GM21423 (cell line): ENCODE measurements at regions not wholly inside any gene's neighbourhood (a gene's known extent, or its start where the extent isn't known, plus 50 kb on each side); places are given as distances from the start of the nearest gene placed in this dataset.
"Not testable (repeated sequence)": the region's sequence is repeated elsewhere in the genome, so short reads cannot be mapped to it uniquely, and the experiment has no call there.

ENCODE experiments used
- ATAC-seq: cut with Tn5 transposase; IDR thresholded peaks from one replicate; pipeline ENCODE4 v1.9.1; 2021; ENCODE audit warnings: mild to moderate bottlenecking, moderate library complexity; ENCODE audit not compliant: unreplicated experiment

DNA sequence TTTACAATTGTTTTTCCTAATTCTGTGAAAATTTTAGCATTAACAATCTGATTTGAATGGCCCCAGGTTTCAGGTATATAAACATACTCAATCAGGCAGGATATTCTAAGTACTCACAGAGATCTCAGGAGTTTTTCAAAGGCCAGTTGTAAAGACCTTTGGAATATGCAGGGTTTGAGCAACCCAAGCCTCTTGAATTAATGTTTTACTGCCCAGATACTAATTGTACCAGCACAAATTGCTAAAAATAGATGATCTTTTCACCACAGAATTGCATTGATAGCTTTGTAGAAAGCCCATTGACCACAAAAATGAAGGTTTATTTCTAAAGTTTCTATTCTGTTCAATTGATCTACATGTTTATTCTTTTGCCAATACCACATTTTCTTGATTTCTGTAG lies 186.5 kb downstream of the OSTF1 start:
- no peak for ATAC-seq

DNA sequence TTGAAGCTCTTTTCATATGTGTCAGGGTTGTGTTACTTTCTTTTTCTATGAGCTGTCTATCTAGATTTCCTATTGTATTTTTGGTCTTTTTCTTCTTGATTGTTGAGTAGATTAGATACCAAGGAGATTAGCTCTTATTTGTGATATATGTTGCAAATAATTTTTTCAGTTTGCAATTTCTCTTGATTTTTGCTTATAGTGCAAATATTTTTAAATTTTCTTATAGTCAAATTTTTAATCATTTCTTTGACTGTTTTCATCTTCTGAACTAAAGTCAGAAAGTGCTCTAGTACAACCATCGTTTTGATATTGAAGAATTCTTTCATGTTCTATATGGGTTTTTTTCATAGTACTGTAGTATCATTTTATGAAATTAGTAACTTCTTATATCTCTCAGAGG lies 193.7 kb downstream of the OSTF1 start:
- no peak for ATAC-seq

DNA sequence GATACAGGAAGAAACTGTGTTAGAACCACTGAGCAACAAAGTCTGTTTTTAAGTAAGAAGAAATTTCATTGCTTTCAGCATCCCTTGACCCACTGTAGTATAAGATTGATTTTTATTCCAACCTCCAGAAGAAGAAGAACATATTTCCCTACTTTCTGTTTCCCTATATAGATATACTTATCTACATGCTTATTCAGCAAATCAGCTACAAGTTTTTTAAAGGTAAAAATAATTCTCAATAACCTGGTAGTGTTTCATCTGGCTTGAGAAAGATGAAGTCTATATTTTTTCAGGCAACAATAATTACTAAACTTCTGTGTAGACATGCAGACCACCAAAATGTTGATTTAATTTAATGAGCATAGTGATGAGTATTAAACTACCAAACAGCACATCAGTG lies 201.0 kb downstream of the OSTF1 start:
- ATAC-seq, result no peak

DNA sequence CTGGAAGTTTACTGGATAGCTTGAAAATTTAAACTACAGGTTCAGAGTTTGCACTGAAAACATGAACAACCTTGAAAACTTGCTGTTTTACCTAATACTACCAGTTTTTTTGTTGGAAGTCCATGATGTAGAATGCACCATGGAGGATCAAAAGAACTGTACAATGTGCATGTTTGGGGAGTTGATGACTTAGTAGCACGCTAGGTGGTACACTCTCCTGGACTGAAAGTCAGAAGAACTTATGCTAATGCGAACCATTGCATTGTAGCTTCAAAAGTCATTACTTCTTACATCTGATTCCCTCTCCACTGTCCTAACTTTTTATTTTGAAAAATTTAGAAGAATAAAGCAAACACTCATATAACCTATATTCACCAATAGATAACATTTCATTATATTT lies 211.0 kb downstream of the OSTF1 start:
- ATAC-seq, result no peak

DNA sequence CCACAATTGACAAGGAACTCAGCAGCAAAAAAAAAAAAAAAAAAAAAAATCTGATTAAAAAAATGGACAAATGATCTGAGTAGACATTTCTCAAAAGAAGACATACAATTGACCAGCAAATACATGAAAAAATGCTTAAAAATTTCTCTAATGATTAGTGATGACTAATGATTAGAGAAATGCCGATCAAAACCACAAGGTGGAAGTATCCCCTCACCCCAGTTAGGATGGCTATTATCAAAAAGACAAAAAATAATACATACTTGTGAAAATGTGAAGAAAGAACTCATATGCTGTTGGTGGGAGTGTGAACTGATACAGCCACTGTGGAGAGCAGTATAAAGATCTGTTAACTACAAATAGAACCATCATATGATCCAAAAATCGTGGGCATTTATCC lies 245.3 kb downstream of the OSTF1 start:
- no peak for ATAC-seq

DNA sequence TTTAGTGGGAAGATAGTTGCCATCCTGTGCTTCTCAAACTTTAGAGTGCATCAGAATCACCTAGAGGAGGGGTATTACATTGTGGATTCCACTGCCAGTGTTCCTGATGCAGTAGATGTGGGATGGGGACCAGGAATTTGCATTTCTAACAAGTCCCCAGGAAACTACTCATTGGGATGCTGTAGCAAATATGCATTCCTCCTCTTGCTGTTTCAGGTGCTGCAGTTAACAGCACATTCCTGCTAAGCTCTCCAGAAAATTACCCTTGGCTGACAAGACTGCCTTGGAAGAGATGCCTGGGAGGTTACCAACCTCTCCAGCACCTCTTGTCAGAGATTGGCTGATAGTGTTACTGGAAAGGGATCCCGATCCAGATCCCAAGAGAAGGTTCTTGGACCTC lies 270.5 kb downstream of the OSTF1 start:
- ATAC-seq, result no peak

DNA sequence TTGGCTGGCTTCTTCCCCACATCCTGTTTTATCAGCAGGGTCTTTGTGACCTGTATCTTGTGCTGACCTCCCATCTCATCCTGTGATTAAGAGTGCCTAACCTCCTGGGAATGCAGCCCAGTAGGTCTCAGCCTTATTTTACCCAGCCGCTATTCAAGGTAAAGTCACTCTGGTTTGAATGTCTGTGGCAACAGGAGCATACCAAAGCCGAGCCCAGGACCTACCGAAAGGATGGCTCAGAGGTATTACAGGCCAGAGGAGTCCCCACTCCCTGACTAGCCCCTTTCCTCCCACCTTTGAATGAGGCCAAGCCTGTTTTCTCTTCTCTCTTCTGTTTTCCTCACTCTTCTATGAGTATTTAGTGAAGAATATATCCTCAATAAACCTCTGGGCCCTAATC lies 271.3 kb downstream of the OSTF1 start:
- ATAC-seq, result no peak

DNA sequence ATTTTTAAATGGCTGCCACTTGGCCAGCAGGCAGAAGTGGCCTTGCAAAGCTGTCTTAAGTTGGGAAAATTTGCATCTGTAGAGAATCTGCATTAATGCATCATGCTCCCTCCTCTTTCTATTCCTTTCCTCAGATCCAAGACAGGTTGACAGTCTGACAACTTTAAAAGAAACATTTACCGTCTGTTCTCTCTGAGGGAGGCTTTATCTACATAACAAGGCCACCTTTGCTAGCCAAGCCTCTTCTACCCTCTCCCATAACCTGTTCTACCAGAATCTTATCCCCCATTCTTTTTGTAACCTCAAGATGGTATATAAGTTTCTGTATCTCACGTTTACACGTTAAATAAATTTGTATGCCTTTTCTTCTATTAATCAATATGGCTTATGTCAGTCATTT lies 271.9 kb downstream of the OSTF1 start:
- no peak for ATAC-seq

DNA sequence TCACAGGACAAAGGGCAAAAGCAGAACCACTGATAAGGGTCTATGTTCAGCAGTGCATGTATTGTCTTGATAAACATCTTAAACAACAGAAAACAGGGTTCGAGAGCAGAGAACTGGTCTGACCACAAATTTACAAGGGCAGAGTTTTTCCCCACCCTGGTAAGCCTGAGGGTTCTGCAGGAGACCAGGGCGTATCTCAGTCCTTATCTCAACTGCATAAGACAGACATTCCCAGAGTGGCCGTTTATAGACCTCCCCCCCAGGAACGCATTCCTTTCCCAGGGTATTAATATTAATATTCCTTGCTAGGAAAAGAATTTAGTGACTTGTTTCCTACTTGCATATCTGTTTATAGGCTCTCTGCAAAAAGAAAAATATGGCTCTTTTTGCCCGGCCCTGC lies 274.1 kb downstream of the OSTF1 start:
- not testable (repeated sequence) for ATAC-seq

DNA sequence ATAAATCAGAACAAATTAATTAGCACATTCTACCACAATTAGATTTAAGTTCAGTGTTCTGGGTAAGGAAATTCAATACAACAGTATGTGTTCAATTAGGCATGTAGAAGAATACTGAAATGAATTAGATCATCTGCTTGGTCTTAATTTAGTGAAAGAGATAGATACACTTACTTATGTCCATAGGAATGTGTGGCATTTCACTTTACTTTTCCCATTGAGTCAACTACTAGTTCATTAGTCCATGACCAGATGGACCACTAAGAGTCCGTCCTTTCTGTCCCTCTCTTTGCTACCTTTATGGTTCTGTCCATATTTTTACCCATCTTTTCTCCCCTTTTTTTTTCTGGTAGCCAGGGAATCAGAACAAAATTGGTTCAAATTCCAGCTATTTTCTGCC lies 276.9 kb downstream of the OSTF1 start:
- ATAC-seq, result no peak

DNA sequence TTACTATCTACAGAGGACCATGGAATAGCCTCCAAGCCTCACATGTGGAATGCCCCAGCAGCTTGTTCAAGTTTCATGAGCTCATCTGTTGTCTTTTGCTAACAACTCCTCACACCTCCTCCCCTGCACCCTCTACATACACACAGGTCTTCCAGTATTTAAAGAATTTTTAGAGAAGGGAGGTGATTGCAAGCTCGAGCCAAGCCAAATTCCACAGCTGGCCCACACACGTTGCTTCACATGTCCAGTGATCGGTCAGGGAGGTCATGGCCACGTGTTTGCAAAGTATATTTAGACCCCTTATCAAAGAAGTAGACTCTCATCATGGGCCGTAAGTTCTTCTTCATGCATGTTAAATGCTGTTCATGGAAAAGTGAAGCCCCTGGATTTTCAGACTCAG lies 281.7 kb downstream of the OSTF1 start:
- ATAC-seq, result no peak

DNA sequence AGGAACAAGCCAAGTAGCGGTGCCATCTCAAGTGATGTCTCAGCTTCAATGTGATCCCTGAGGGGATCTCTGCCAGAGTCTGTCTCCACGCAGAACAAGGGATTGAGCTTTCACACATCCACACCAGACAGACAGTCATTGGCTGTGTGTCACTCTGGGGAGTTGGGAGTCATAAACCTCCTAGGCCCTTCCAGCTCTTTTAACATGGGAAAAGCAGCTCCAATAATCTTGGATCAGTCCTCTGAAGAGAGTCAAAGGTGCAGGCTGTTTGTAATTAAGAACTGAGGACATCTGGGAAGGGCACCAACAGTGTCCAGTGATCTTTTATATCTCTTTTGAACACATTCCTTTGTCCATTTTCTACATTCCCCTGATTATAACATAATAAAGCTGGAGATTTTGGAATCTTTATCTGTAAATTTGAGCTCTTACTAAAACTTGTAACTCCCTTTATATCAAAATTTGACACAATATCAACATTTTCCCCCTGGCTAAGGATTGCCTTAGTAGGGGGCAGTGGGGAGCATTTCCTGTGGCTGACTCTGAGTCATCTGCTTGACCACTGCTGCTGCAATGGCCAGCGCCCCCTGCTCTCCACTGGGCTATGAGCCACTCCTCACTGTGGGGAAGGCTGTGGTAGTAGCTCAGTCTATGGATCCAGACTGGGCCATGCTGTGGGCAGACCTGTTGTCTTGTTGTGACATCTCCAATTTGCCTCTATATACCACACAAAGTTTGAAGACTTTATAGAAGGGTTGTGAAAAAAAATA lies 284.4 kb downstream of the OSTF1 start:
- no peak for ATAC-seq

DNA sequence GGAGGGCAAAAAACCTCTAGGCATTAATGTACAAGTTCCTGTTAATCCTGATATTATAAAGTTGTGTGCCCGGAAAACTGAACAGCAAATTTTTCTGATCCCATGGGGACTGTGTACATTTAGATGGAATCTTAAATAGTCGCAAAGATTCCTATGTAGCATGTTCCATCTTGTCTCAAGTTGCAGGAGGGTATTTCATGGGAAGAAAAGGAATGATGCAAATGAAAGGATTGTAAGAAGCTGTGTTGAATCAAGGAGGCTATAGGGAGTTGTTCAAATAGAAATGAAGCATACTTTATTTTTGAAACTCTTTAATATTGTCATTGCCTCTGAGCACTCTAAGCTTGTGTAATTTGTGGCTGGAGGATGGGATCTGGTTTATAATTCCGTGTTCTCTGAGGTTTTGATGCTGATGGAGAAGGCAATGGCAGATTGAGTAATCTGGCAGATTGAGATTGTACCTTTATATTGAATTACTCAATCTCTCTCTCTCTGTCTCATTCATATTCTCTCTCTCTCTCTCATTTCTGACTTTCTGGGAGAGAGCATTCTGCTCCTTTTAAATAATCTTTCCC lies 288.5 kb downstream of the OSTF1 start:
- ATAC-seq, result no peak

DNA sequence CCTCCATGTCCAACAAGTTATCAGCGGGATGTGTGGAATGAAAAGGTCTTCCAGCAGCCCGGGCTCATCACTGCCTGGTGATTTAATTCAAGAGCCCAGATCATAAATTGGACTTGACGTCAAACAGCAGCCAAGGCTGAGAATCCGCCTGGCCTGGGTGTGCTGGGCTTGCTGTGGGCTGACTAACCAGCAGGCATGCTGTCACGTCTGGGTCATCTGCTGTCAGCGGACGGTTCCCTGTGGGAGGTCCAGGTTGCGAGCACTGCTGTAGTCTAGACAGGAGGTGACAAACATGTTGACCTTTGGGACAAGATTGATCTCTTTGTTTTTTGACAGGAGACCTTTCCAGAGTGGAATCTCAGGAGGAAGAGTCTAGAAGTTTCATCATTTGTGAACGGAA lies 289.7 kb downstream of the OSTF1 start:
- ATAC-seq, result no peak

DNA sequence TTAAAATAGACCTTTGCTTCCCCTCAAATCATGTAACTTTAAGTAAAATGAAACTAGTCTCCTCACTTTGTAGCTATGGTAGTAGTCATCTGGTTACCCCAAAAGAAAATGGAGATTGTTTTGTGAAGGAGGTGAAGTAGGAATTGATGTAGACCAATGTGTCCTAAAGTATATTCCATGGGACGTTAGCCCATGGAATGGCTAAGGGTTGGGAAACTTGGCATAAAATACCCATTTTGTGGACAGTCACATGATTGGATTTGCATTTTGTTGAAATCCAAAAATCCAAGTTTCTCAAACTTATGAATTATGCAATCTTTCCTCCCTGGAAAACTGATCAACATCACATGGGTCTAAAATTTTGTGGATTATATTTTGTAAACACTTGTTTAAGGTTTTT lies 290.6 kb downstream of the OSTF1 start:
- ATAC-seq, result no peak

DNA sequence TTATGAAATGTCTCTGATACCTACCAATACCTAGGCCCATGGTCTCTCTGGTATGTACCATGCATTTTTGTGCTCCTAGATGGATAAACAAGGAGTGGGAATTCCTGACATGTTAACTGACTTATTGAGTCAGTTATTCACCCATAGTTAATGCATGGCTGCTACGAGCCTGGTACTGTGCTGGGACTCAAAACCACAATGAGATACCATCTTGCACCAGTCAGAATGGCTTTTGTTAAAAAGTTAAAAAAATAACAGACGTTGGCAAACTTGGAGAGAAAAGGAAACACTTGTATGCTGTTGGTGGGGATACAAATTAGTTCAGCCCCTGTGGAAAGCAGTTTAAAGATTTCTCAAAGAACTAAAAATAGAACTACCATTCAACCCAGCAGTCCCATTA lies 293.8 kb downstream of the OSTF1 start:
- ATAC-seq, result no peak

DNA sequence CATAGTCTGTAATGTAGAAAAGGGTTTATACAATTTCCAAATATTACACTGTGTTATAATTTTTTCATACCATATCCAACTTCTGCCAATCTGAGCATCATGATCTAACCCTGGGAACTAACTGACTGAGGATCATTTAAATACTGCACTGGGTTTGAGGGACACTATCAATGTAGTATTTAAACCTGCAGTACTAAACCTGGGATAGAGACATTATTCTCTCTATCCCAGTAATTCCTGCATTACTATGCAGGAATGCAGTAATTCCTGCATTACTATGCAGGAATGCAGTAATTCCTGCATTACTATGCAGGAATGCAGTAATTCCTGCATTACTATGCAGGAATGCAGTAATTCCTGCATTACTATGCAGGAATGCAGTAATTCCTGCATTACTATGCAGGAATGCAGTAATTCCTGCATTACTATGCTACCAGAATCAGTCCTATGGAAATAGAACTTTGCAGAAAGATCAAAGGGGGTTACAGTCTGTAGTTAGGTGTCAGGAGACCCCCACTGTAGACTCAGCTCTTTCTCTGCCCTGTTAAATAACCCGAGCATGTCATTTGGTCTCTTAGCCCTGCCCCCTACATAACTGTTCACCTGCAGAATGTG lies 295.2 kb downstream of the OSTF1 start:
- ATAC-seq, result not testable (repeated sequence)

DNA sequence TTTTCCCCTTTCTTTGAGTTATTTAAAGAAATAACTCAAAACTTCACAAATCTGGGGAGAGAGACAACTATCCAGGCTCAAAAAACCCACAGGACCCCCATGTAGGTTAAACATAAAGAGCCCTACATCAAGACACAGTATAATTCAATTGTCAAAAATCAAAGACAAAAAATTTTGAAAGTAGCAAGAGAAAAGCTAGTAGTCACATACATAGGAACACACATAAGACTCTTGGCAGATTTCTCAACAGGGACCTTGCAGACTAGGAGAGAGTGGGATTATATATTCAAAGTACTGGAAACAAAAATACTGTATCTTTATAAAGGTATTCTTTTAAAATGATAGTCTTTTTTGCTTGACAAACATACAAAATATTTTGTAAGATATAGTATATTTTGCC lies 296.9 kb downstream of the OSTF1 start:
- no peak for ATAC-seq

DNA sequence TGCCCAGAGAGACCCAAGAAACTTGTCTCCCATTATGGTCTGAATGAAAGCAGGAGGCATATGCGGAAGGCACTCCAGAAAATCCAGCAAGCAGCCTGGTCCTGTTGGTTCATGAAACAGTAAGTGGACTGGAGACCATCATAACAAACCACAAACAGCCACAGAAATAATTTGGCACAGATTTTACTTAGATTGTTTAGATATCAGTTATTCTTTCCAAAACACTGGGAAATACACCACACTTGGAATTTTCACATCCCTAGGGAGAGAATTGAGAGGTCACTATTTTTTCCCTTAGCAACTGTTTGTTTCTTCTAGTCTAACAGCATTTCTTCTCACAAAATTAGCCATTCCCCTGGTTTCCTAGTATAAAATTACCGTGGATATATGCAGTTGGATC lies 300.8 kb downstream of the OSTF1 start:
- no peak for ATAC-seq

DNA sequence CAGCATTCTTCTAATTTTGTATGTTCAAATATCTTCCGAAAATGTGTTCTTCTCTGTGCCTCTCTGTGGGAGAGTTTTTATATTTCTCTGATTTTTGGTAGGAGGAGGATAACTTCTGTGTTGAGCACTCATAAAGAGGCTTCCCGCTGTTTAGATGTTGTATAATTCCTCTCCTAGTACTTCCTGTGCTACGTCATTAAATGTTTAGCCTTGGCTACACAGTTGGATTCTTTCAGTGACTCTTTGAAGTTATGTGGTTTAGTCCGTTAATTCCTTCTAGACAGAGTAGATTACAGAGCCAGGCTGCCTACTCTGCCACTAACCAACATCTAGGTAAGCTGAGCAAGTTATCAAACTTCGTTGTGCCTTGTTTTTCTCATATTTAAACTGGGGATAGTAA lies 302.6 kb downstream of the OSTF1 start:
- ATAC-seq, result no peak

DNA sequence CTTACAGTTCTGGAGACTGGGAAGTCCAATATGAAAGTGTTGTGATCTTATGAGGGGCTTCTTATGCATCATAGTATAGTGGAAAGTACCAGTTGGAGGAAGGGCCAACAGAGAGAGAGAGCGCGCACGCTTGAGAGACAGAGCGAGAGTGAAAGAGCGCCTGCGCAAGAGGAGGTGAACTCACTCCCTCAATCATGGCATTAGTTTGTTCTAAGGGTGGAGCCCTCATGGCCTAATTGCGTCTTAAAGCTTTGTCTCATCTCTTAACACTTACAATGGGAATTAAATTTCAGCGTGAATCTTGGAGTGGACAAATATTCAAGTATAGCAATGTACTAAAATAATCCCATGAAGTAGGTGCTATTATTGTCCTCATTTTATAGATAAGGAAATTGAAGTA lies 303.2 kb downstream of the OSTF1 start:
- ATAC-seq, result no peak

DNA sequence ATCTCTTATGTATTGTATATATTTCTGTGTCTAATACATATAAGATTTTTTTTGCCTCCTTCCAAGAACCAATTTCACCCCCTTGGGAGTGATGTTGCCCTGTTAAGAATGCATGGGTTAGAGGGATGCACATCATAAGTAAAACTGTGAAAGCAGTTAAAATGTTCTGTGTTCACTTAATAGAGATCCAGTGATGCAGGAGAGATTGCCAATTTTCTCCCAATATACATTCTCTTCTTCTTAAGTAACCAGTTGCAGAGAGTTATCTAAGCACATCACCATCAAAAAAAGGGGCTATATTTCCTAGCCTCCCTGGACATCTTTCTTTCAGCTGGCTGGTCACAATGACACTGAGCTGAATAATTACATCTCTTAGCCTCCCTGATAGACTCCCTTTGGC lies 307.0 kb downstream of the OSTF1 start:
- ATAC-seq, result no peak

DNA sequence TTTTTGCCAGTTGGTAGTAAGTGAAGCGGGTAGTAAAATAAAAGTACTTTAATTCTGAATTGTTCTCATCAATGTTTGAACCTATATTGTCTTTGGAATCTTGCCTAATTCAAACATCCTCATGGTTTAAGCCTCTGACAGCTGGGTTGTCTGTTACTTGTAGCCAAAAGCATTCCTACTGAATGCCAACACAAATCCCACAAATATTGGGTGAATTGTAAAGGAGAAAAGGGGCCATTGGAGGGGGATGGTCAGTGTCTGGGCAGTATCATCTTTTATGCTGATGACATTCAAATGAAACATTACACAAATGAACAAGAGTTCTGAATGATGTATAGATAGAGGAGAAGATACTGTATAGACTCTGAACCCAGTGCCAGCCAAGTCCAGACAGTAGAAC lies 309.5 kb downstream of the OSTF1 start:
- no peak for ATAC-seq
